GM23338 (cell line): ENCODE measurements at regions not wholly inside any gene's neighbourhood (a gene's known extent, or its start where the extent isn't known, plus 50 kb on each side); places are given as distances from the start of the nearest gene placed in this dataset.
"Not testable (repeated sequence)": the region's sequence is repeated elsewhere in the genome, so short reads cannot be mapped to it uniquely, and the experiment has no call there.

Source experiments
- ATAC-seq: fragments of 200-7000 bp; cut with Tn5 transposase; 3 replicates; pipeline ENCODE4 v1.9.1; 2020
- DNase-seq: peaks from one replicate; pipeline ENCODE4 v3.0.0-alpha.2; 2015; ENCODE audit warnings: low spot score
- H2AFZ ChIP-seq: fragments of 200-600 bp; sonication (generic); 2 replicates; pipeline ENCODE4 v1.8.0; 2016; ENCODE audit warnings: antibody characterized with exemption, mild to moderate bottlenecking, moderate library complexity
- H3F3A ChIP-seq: fragments of 200-600 bp; sonication (generic); replicated peaks from 2 replicates; pipeline ENCODE4 v1.8.0; 2017; ENCODE audit warnings: antibody characterized with exemption, mixed run types, low read depth
- H3K27ac ChIP-seq: fragments of 200-600 bp; sonication (generic); 2 replicates; pipeline ENCODE4 v1.6.1; 2016; ENCODE audit warnings: low read depth
- H3K27me3 ChIP-seq: fragments of 200-600 bp; sonication (generic); 2 replicates; pipeline ENCODE4 v1.8.0; 2016; ENCODE audit warnings: mild to moderate bottlenecking, mixed run types, moderate library complexity; ENCODE audit not compliant: insufficient read depth
- H3K36me3 ChIP-seq: fragments of 200-600 bp; sonication (generic); 2 replicates; pipeline ENCODE4 v1.8.0; 2016; ENCODE audit warnings: mild to moderate bottlenecking; ENCODE audit not compliant: insufficient read depth
- H3K4me1 ChIP-seq: fragments of 200-600 bp; sonication (generic); 2 replicates; pipeline ENCODE4 v1.8.0; 2016; ENCODE audit warnings: mild to moderate bottlenecking, moderate library complexity; ENCODE audit not compliant: insufficient read depth
- H3K4me2 ChIP-seq: fragments of 200-600 bp; sonication (generic); 2 replicates; pipeline ENCODE4 v1.7.1; 2017; ENCODE audit warnings: mixed run types
- H3K4me3 ChIP-seq: fragments of 200-600 bp; sonication (generic); 2 replicates; pipeline ENCODE4 v1.6.1; 2016; ENCODE audit warnings: mixed run types
- H3K79me2 ChIP-seq: fragments of 200-600 bp; sonication (generic); replicated peaks from 2 replicates; pipeline ENCODE4 v1.8.0; 2017; ENCODE audit warnings: mild to moderate bottlenecking; ENCODE audit not compliant: insufficient read depth
- H3K9me2 ChIP-seq: fragments of 200-600 bp; sonication (generic); 2 replicates; pipeline ENCODE4 v1.8.0; 2017; ENCODE audit not compliant: insufficient read depth
- H4K20me1 ChIP-seq: fragments of 200-600 bp; sonication (generic); replicated peaks from 2 replicates; pipeline ENCODE4 v1.8.0; 2017; ENCODE audit warnings: mild to moderate bottlenecking; ENCODE audit not compliant: insufficient read depth
- H3K27ac Mint-ChIP-seq: 2 replicates; pipeline ENCODE4 v1.8.0; 2020; ENCODE audit warnings: inconsistent platforms, mild to moderate bottlenecking, moderate library complexity, mixed read lengths
- H3K27me3 Mint-ChIP-seq: 3 replicates; pipeline ENCODE4 v1.8.0; 2022; ENCODE audit warnings: low read depth, mild to moderate bottlenecking, moderate library complexity, mixed read lengths, inconsistent platforms; ENCODE audit not compliant: insufficient read depth, poor library complexity
- H3K36me3 Mint-ChIP-seq: 3 replicates; pipeline ENCODE4 v1.8.0; 2021; ENCODE audit warnings: low read depth, mild to moderate bottlenecking, inconsistent platforms, moderate library complexity, mixed read lengths
- H3K4me1 Mint-ChIP-seq: 3 replicates; pipeline ENCODE4 v1.8.0; 2020; ENCODE audit warnings: mild to moderate bottlenecking, inconsistent platforms, mixed read lengths
- H3K4me3 Mint-ChIP-seq: 3 replicates; pipeline ENCODE4 v1.8.0; 2021; ENCODE audit warnings: moderate library complexity, mild to moderate bottlenecking, inconsistent platforms, mixed read lengths
- H3K9me3 Mint-ChIP-seq: 3 replicates; pipeline ENCODE4 v1.8.0; 2020; ENCODE audit warnings: moderate library complexity, mild to moderate bottlenecking, inconsistent platforms, mixed read lengths
- CREB1 ChIP-seq: fragments of 250-450 bp; sonication (Bioruptor Pico); IDR thresholded peaks from 2 replicates; pipeline ENCODE4 v1.5.0; 2020; ENCODE audit warnings: low read depth, mild to moderate bottlenecking, moderate library complexity
- EZH2 ChIP-seq: fragments of 200-600 bp; sonication (generic); IDR thresholded peaks from one replicate; pipeline ENCODE4 v1.8.0; 2017; ENCODE audit warnings: antibody characterized with exemption, mild to moderate bottlenecking, low read depth; ENCODE audit not compliant: unreplicated experiment
- NANOG ChIP-seq: IDR thresholded peaks from 2 replicates; pipeline ENCODE4 v1.6.1; 2016; ENCODE audit warnings: antibody characterized with exemption, borderline replicate concordance
- POLR2AphosphoS5 ChIP-seq: IDR thresholded peaks from 2 replicates; pipeline ENCODE4 v1.6.1; 2016; ENCODE audit warnings: antibody characterized with exemption, low read depth
- STAT1 ChIP-seq: IDR thresholded peaks from one replicate; pipeline ENCODE4 v1.6.1; 2016; ENCODE audit warnings: antibody characterized with exemption; ENCODE audit not compliant: unreplicated experiment
- ZNF114 ChIP-seq: fragments of 250-450 bp; sonication (Bioruptor Pico); IDR thresholded peaks from 2 replicates; pipeline ENCODE4 v1.5.0; 2020; ENCODE audit warnings: mild to moderate bottlenecking, moderate library complexity
- TF ChIP-seq, protein P1 (sequence below): fragments of 250-450 bp; sonication (Bioruptor Pico); IDR thresholded peaks from 2 replicates; pipeline ENCODE4 v1.5.0; 2020; ENCODE audit warnings: mild to moderate bottlenecking, moderate library complexity

DNA sequence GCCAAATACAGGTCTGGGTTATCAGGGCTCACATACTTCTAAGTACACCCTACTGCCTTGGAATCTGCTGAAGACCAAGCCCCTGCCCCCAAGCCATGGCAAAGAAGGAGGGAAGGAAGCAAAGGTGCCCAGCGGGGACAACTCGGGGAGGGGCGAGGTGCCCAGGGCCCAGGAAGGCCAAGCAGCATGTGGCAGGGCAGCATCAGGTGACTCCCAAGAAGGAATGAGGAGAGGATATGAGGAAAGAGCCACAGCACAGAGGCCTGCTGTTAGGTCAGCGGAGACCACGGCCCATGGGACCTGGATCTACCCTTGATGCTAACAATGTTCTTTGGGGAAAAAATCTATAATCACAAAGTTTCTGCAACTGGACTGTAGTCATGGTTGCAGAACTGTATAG, 142.6 kb upstream of the CRHR1 start (continued):
- TF ChIP-seq, protein P1, sequence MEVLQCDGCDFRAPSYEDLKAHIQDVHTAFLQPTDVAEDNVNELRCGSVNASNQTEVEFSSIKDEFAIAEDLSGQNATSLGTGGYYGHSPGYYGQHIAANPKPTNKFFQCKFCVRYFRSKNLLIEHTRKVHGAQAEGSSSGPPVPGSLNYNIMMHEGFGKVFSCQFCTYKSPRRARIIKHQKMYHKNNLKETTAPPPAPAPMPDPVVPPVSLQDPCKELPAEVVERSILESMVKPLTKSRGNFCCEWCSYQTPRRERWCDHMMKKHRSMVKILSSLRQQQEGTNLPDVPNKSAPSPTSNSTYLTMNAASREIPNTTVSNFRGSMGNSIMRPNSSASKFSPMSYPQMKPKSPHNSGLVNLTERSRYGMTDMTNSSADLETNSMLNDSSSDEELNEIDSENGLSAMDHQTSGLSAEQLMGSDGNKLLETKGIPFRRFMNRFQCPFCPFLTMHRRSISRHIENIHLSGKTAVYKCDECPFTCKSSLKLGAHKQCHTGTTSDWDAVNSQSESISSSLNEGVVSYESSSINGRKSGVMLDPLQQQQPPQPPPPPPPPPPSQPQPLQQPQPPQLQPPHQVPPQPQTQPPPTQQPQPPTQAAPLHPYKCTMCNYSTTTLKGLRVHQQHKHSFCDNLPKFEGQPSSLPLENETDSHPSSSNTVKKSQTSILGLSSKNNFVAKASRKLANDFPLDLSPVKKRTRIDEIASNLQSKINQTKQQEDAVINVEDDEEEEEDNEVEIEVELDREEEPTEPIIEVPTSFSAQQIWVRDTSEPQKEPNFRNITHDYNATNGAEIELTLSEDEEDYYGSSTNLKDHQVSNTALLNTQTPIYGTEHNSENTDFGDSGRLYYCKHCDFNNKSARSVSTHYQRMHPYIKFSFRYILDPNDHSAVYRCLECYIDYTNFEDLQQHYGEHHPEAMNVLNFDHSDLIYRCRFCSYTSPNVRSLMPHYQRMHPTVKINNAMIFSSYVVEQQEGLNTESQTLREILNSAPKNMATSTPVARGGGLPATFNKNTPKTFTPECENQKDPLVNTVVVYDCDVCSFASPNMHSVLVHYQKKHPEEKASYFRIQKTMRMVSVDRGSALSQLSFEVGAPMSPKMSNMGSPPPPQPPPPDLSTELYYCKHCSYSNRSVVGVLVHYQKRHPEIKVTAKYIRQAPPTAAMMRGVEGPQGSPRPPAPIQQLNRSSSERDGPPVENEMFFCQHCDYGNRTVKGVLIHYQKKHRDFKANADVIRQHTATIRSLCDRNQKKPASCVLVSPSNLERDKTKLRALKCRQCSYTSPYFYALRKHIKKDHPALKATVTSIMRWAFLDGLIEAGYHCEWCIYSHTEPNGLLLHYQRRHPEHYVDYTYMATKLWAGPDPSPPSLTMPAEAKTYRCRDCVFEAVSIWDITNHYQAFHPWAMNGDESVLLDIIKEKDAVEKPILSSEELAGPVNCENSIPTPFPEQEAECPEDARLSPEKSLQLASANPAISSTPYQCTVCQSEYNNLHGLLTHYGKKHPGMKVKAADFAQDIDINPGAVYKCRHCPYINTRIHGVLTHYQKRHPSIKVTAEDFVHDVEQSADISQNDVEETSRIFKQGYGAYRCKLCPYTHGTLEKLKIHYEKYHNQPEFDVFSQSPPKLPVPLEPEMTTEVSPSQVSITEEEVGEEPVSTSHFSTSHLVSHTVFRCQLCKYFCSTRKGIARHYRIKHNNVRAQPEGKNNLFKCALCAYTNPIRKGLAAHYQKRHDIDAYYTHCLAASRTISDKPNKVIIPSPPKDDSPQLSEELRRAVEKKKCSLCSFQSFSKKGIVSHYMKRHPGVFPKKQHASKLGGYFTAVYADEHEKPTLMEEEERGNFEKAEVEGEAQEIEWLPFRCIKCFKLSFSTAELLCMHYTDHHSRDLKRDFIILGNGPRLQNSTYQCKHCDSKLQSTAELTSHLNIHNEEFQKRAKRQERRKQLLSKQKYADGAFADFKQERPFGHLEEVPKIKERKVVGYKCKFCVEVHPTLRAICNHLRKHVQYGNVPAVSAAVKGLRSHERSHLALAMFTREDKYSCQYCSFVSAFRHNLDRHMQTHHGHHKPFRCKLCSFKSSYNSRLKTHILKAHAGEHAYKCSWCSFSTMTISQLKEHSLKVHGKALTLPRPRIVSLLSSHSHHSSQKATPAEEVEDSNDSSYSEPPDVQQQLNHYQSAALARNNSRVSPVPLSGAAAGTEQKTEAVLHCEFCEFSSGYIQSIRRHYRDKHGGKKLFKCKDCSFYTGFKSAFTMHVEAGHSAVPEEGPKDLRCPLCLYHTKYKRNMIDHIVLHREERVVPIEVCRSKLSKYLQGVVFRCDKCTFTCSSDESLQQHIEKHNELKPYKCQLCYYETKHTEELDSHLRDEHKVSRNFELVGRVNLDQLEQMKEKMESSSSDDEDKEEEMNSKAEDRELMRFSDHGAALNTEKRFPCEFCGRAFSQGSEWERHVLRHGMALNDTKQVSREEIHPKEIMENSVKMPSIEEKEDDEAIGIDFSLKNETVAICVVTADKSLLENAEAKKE (CRISPR knock-in tag), result no peak
- no peak for TF ChIP-seq NANOG

DNA sequence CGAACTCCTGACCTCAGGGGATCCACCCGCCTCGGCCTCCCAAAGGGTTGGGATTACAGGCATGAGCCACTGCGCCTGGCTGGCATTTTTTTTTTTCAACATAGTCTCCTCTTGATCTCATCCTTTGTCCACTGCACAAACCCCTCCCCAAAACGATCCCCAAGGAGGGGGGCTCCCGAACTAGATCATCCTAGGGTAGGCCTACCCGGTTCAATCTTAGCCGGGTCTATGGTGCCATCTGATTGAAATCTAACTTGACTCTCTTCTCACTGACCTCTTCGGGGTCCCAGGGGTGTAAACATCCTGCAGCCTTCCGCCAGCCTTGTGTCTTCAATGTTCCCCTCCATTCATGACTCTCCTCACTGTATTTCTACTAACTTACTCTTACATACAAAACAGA, 140.5 kb upstream of the CRHR1 start:
- DNase-seq (no peak), ATAC-seq (no peak)
- Histone ChIP-seq H3K4me2 (no peak overlapping the region), H2AFZ (no peak overlapping the region), H3K4me1 (peaks cover 5% of the 10 kb centered on the region; the same call in 1 of the 2 replicates), H4K20me1 (peaks cover 3% of the 10 kb centered on the region), H3K27ac (no peak overlapping the region), H3K27me3 (no peaks in the 10 kb centered on the region), H3F3A (no peaks in the 10 kb centered on the region), H3K4me3 (no peak overlapping the region), H3K9me2 (no peaks in the 10 kb centered on the region), H3K36me3 (0 out of 2 replicates have a peak, but pooled peaks cover 3% of the 10 kb centered on the region), H3K79me2 (no peaks in the 10 kb centered on the region)
- no peak for TF ChIP-seq ZNF114 (CRISPR knock-in tag)
- TF ChIP-seq EZH2, result no peak
- TF ChIP-seq STAT1, result no peak
- TF ChIP-seq POLR2AphosphoS5, result no peak
- no peak for TF ChIP-seq CREB1 (CRISPR knock-in tag)
- Mint-ChIP-seq H3K27ac (no peak overlapping the region), H3K4me3 (no peak overlapping the region), H3K9me3 (no peaks in the 10 kb centered on the region), H3K4me1 (peaks cover 5% of the 10 kb centered on the region), H3K27me3 (peaks cover 12% of the 10 kb centered on the region), H3K36me3 (peaks cover 15% of the 10 kb centered on the region; the same call in 2 of the 3 replicates)

DNA sequence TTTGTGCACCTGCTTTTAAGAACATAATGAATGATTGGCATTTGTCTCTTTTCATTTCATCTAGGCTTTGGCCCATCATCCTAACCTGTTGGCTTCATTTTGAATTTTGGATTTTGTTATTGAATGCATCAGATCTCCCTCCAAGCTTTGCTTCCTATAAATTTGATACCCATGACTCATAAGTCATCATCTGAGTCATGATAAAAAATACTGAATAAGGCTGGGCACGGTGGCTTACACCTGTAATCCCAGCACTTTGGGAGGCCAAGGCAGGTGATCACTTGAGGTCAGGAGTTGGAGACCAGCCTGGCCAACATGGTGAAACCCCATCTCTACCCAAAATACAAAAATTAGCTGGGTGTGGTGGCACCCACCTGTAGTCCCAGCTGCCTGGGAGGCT, 139.5 kb upstream of the CRHR1 start:
- ATAC-seq, DNase-seq, H3K4me3 Mint-ChIP-seq: not testable (repeated sequence)

More for the DNA sequence above, 139.5 kb upstream of the CRHR1 start:
- not testable (repeated sequence) for H3K27me3 ChIP-seq, H2AFZ ChIP-seq, H4K20me1 ChIP-seq, H3K4me1 ChIP-seq, H3K27ac Mint-ChIP-seq, H3K79me2 ChIP-seq, H3K4me2 ChIP-seq, H3K36me3 ChIP-seq, H3F3A ChIP-seq, H3K9me2 ChIP-seq, H3K4me3 ChIP-seq, H3K27ac ChIP-seq, H3K9me3 Mint-ChIP-seq
- peaks cover 12% of the 10 kb centered on the region for H3K27me3 Mint-ChIP-seq
- H3K4me1 Mint-ChIP-seq, result peaks cover 14% of the 10 kb centered on the region
- peaks cover 10% of the 10 kb centered on the region; the same call in 2 of the 3 replicates for H3K36me3 Mint-ChIP-seq
